ENCODE measurements at regions not wholly inside any gene's neighbourhood (a gene's known extent, or its start where the extent isn't known, plus 50 kb on each side); places are given as distances from the start of the nearest gene placed in this dataset.

GRCh38 chrX:34227804-34228203 lies 95.7 kb upstream of the FAM47A start:
- peak; percentile 1 for DNase-seq

DNA sequence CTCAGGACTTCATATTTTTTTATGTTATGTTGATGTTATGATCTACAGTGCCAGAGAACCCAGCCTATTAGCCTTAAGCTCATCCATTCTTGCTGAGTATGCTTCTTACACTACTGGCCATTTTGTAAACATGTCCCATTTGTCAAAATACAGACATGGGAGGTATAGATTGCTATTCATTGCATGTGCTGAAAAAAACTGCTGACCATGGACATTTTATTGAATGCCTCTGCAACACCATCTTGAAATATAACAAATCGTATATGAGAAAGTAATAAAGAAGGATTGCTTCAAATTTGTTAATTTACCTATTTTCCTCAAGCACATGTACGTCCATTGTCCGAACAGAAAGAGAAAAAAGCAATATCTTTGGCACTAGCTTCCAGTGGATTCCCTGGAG lies 91.5 kb upstream of the FAM47A start:
- no peak for DNase-seq

GRCh38 chrX:34218063-34218462 lies 85.9 kb upstream of the FAM47A start:
- no peak for DNase-seq

- DNase-seq: no peak
Observed at GRCh38 chrX:34197946-34198345, 65.8 kb upstream of the FAM47A start.

Measured in eye (tissue), 1 donor.